GM18511 (cell line): ENCODE measurements at regions not wholly inside any gene's neighbourhood (a gene's known extent, or its start where the extent isn't known, plus 50 kb on each side); places are given as distances from the start of the nearest gene placed in this dataset.
"Not testable (repeated sequence)": the region's sequence is repeated elsewhere in the genome, so short reads cannot be mapped to it uniquely, and the experiment has no call there.

Experiments
- ATAC-seq: cut with Tn5 transposase; IDR thresholded peaks from one replicate; pipeline ENCODE4 v1.9.1; 2021; ENCODE audit warnings: mild to moderate bottlenecking, moderate library complexity; ENCODE audit not compliant: unreplicated experiment

DNA sequence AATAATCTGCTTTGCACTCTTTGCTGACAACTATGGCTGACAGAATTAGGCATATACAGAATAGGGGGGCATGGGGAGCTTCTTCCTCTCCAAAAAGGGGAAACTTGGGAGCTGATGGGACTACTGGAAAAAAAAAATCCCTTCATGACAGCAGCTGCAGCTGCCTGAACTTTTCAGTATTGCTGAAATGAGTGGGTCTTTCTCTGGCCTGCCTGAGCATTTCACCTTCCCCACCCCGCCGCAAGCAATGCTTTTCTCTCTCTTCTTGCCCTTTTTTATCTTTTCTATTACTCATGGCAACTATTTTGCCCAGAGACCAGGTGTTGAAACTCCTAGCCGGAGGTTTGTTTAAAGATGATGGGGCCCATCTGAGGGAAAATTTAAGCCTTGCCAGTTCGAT lies 244.9 kb downstream of the SEMA3D start:
- no peak for ATAC-seq

DNA sequence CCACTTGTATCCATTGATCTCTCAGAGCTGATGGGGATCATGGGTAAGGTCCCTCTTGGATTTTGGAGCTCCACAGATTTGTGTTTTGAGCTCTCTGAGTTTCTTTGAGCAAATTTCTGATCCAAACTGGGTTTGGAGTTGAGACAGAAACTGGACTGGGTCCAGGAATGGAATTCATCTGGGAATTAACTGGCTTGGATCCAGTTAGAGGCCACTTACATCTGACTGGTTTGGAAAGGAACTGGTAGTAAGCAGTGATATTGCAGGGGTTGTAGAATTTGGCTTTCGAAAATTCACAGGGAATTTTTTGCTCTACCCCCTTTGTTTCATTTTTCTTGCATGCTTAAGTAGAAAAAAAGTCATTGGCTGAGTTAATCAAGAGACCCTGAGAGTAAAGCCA lies 245.6 kb downstream of the SEMA3D start:
- ATAC-seq: no peak

DNA sequence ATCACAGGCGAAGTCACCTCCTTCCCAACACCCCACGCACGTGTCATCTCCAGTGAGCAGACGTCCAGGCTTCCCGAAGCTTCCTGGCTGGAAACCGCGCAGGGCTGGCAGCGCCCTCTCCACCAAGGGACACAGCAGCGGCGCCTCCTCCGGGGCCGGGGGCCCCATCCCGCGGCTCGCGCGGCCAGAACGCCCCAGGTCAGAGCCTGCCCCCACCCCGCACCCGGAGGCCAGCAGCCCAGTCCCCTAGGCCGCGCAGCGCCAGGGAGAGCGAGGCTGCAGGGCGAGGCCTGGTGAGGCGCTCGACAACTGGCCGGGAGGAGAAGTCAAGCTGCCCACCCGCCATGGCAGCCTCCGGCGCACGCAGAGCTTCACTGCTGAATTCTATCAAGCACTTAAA lies 247.0 kb downstream of the SEMA3D start:
- ATAC-seq: no peak

DNA sequence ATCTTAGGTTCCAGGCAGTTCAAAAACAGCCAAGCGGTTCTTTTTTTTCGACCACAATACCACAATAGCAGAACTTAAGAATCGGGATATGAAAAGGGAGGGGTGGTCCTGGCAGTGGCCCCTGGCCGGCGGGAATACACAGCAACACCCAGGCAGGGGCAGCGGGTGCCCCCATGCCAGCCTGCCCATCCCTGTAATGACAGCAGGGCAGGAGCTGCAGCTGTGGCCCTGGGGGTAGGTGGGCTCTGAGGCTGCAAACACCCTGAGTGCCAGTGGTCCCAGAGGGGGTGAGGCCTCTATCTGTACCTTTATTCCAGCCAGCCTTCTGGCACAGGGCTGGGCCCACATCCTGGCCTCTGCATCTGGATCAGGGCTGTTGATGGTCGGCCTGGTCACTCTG lies 247.4 kb downstream of the SEMA3D start:
- no peak for ATAC-seq

DNA sequence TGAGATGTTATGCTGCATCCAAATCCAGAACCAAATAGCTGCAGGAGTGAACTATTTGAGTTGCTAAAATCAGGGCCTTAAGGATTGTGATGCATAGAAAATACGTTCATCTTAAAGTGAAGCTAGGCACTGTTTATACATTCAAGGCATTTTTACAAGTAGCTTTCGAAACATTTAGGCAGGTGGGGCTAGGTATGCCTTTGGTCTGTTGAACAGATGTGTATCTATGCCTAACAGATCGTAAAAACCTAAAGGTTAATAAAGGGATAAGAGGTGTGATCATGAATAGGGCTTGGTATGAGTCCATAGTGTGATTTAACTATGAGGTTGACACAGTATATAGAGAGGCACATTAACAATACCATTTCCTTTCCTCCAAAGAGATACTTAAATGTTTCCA lies 262.5 kb downstream of the SEMA3D start:
- ATAC-seq: no peak

DNA sequence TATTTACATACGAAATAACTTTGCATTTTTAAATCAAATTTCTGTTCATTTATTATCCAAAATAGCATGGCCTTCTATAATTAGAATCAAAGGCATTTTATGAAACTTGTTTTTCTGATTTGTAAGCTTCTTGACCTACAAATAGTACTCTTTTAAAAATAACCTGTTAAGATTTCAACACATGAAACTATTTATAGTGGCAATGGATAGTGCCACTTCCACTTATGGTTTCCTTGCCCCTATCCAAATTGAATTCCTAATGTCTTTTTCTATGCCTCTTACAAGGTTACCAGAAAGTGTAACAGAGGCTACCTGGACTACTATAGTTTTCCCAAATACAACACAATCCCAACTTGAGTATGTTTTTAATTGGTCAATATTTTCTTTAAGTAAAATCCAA lies 263.5 kb downstream of the SEMA3D start:
- no peak for ATAC-seq

DNA sequence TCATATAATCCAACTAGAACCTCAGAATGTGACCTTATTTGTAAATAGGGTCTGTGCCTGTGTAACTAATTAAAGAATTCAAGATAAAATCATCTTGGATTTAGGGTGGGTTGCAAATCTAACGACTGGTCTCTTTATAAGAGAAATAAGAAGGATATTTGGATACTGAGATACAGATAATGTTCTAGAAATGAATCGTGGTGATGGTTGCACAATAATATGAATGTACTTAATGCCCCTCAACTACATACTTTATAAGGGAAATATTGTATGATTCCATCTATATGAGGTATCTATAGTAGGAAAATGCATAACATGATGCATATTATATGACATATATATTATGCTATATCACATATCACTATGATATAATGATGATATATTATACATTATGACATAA lies 265.7 kb downstream of the SEMA3D start:
- ATAC-seq: no peak

DNA sequence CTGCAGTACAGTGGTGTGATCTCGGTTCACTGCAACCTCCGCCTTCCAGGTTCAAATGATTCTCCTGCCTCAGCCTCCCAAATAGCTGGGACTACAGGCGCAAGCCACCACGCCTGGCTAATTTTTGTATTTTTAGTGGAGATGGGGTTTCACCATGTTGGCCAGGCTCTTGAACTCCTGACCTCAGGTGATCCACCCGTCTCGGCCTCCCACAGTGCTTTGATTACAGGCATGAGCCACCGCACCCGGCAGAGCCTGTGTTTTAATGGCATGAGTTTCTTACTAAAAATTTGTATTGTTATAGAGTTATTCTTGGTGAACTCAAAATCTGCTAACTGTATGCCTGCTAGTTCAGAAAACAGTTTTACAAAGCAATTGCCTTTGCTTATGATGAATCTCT lies 269.9 kb downstream of the SEMA3D start:
- not testable (repeated sequence) for ATAC-seq

DNA sequence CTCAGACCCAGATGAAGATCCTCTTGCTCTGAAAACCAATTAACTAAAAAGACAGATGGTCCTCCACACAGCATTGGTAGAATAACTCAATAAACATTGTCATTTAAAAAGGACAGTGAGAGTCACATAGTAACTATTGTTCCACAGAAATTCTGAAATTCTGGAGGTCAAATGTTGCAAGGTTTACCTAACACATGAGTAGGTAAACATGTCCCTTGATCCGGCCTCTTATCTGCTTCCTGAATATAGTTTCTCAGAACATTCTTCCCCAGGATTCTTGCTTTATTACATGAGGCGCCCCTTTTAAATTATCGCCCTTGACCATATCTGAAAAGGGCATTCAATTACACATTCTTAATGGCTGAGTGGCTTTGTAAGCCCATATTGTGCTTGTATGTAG lies 270.7 kb downstream of the SEMA3D start:
- ATAC-seq: no peak

DNA sequence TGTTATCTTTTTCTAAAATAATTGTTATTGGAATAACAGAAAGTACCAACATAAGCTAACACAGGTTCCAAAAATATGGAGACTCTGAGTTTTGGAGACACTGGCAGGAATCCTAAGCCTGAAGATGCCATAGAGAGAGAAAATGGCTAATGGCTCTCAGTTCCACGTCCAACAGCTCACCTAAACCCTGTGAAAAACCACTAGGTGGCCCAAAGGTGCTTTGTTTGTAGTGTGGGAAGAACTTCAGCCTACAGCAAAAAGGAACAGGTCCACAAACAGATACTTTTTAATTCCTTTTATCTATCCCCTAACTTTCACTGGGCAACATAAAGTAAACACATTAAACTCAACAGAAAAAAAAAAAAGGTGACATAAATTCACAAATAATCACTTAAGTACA lies 272.3 kb downstream of the SEMA3D start:
- no peak for ATAC-seq

DNA sequence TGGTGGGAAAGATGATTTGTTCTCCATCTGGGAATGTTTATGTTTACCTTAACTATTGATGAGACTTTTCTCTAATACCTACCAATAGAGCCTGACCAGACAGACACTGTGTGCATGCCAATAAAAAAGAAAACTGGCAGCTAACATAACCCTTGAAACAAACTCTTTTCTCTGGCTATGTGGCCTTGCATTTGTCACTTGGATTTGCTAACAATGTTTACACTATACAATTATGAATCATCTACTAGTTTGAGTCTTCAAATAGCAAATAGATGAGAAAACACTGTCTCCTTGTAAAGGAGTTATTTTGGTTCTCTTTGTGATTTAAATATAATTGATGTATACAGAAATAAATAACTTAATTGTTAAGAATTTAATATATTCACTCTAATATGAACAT lies 273.1 kb downstream of the SEMA3D start:
- ATAC-seq: no peak

DNA sequence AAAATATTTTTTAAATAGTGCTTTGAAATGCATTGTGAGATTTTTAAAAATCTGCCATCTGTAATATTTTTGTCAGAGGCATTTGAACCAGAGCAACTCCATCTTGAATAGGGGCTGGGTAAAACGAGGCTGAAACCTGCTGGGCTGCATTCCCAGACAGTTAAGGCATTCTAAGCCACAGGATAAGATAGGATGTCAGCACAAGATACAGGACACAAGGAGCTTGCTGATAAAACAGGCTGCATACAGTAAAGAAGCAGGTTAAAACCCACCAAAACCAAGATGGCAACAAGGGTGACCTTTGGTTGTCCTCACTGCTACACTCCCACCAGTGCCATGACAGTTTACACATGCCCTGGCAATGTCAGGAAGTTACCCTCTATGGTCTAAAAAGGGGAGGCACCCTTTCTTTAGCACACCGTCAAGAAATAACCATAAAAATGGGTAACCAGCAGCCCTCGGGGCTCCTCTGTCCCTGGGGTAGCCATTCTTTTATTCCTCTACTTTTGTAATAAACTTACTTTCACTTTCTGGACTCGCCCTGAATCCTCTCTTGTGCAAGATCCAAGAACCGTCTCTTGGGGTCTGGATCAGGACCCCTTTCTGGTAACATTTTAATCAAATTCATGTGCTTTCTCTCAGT lies 273.7 kb downstream of the SEMA3D start:
- ATAC-seq: no peak

DNA sequence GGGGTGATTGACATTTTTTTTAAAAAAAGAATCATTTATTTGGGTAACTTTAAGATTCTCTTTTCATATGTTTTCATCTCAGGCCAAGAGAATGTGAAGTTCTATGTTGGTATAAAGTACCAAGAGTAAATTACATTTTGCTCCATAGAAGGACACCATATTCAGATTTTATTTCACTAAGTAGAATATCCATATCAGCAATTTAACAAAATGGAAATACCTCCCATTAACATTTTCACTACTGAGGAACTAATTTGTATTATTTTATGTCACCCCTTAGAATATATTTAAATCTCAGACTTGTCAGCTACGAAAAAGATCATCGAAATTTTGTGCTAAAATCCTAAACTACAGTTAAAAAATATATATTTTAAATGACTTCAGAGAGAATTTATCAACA lies 274.3 kb downstream of the SEMA3D start:
- ATAC-seq: no peak

DNA sequence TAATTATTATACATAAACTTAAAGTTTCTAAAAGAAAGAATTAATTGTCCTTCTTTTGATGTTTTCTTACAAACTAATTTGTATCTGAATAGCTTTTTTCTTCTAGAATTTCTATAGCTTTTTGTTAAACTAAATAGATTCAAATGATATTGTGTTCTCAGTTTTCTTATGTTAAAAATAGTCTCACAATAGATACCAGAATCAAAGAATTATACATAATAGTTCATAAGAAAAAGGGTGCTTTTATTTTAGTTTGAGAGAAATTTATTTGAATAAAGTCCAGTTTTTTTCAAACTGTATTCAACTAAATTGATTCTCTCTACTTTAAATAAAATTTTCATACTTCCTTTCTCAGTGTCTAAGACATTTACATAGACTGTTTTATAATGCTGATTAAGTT lies 274.8 kb downstream of the SEMA3D start:
- no peak for ATAC-seq

DNA sequence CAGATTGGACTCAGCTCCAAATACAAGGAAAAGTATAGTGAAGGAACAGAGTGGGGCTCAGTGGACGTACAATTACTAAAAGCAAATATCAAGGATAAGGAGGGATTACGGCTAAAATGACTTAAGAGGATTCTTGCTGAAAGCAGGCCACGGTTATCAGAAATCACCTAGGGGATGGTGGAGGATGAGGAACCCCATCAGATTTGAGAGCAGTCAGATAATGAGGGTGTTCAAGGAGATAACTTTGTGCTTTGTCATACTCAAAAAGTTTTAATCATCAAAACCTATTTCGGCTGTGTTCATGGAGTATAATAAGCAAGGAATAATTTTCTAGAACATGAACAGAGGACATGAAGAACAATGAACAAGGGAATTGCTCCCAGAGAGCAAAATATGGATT lies 275.8 kb downstream of the SEMA3D start:
- ATAC-seq: no peak

DNA sequence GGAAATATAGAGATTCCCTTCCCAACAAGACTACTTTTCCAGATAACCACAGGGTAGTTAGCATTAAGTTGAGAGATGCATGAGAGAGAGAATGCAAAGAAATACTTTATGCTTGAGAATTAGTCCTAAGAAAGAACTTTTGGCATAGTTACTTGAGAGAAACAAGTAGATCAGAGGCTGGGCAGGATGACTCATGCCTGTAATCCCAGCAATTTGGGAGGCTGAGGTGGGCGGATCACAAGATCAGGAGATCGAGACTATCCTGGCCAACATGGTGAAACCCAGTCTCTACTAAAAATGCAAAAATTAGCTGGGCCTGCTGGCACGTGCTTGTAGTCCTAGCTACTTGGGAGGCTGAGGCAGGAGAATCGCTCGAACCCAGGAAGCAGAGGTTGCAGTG lies 276.5 kb downstream of the SEMA3D start:
- ATAC-seq: not testable (repeated sequence)

DNA sequence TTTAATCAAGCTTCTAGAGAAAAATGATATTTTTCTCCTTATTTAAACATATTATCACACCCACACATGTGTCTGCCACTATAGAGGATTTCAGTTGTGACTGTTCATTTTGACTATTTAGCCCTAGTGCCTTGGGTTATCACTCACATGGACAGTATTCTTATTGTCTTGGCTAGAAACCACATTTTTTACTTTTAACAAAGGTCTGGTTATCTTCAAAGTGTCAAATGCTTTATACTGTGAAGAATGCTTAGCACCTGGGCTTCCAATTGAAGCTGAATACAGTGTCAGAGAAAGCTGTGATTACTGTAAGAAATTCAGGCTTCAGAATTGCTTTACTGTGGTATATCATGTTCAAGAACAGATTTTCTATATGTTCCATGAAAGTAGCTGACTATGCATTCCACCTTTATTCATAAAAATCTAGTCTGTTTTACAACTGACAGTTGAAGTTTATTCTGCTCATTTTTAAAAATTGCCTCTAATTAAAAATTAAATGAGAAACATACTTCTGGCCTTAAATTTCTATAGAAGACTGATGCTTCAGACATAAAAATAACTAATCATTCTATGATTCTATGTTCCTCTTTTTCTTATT lies 278.6 kb downstream of the SEMA3D start:
- ATAC-seq: no peak

DNA sequence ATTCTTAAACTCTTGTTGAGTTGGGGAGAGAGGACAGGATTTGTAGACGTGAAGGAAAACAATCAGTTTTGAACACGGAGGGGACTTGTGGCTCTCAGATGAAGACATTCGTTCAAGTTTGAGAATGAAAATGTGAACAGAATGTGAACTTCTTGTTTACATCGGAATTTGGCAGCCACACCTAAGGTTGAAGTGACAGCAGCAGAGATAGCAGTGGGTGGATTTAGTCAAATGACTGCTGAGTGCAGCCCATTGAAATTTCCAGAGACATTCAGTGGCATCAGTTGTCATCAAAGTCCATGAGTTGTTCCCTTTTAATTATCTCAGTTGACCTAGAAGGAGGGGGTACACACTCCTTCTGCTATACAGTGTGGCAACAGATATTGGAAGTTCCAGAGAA lies 280.0 kb downstream of the SEMA3D start:
- no peak for ATAC-seq

DNA sequence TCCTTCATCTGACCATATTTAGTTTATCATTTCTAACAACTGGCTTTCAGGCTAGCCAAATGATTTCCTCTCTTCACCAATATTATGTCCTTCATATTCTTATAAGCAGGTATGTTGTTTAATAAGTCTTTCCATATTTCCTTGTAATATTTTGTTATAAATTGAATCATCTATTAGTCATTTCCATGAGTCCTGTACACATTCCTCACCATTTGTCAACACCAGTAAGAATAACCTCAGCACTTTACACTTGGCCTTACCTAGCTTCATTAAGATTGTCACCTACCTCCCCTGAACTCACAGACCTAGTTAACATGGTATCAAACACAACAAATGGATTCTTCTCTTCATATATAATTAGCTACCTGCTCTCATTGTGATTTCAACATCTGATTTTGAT lies 282.3 kb downstream of the SEMA3D start:
- ATAC-seq: no peak

DNA sequence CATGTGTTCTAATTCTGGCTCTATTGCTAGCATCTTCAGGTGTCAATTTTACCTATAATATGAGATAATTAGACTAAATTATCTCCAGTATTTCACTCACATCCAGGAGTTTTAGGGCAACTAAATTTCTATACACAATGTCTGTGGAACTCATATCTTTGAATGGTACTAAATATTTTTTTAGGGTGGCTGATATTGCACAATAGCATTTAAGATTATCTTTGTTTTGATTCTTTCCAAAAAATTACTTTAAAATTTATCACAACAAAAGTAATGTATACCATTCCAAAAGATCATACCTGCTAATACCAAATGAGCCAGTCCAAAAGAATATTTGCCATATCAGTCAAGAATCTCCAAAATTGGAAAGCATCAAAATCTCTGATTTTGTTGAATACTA lies 285.5 kb downstream of the SEMA3D start:
- ATAC-seq: no peak

DNA sequence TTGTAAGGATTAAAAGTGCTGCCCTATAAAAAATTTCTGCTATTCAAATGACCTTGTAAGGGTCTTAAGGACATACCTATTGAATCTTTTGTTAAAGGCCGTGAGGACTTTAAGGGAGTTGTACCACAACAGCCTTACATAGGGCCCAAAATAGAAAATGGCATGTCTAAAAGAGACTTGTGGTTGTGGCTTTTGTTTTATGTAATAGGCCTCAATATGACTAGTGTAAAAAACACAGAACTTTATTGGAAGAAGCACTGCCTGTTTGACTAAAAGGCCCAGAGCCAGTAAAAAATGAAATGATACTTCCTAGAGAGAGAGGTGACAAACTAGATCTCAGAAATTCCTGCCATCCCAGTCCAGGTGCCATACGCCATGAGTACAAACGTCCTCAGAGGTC lies 286.6 kb downstream of the SEMA3D start:
- no peak for ATAC-seq

DNA sequence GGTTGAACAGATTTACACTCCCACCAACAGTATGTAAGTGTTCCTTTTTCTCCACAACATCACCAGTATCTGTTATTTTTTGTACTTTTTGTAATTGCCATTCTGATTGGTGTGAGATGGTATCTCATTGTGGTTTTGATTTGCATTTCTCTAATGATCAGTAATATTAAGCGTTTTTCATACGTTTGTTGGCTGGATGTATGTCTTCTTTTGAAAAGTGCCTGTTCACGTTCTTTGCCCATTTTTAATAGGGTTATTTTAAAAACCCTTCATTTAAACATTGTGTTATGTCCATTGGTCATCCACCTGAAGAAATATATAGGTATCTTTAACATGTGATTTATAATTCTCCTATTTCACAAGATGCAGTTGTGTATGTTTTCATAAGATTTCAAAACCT lies 291.3 kb downstream of the SEMA3D start:
- no peak for ATAC-seq

DNA sequence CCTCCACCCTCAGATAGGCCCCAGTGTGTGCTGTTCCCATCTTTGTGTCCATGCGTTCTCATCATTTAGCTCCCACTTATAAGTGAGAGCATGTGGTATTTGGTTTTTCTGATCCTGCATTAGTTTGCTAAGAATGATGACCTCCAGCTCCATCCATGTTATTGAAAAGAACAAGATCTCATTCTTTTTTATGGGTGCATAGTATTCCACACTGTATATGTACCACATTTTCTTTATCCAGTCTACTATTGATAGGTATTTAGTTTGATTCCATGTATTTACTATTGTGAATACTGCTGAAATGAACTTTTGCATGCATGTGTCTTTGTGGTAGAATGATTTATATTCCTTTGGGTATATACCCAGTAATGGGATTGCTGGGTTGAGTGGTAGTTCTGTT lies 303.3 kb downstream of the SEMA3D start:
- not testable (repeated sequence) for ATAC-seq
